ENCODE measurements at regions not wholly inside any gene's neighbourhood (a gene's known extent, or its start where the extent isn't known, plus 50 kb on each side); places are given as distances from the start of the nearest gene placed in this dataset.

DNA sequence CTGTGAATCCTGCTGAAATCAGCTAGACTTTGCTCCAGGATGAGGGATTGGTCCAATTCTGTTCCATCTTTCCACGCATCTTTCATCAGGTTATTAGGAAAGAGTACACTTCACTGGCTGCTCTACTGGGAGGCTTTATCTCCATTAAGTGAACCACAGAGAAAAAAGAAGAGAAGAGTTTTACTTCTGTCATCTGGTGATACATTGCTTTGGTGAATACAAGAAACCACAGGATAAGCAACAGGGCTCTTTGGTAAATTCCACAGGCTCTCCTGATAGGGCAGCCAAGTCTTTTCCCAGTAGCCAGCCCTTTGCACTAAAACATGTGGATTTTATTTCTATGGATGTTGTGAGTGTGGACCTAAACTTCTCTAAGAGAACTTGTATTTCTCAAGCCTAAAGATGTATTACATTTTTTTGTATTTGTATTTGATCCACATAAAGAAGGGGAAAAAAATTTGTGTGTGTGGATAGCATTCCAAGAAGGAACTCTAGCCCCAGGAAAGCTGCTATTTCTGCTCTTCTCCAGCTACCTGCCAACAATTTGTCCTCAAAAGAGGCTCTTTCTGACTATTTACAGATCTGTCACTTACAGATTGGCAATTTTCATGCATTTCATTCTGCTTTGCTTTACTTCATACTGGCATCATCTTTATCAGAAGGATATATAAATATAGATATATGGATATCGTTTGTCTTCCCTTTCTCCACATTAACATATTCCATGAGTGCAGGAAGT lies 1117.6 kb upstream of the TMEM132C start:
- TF ChIP-seq, protein P1, sequence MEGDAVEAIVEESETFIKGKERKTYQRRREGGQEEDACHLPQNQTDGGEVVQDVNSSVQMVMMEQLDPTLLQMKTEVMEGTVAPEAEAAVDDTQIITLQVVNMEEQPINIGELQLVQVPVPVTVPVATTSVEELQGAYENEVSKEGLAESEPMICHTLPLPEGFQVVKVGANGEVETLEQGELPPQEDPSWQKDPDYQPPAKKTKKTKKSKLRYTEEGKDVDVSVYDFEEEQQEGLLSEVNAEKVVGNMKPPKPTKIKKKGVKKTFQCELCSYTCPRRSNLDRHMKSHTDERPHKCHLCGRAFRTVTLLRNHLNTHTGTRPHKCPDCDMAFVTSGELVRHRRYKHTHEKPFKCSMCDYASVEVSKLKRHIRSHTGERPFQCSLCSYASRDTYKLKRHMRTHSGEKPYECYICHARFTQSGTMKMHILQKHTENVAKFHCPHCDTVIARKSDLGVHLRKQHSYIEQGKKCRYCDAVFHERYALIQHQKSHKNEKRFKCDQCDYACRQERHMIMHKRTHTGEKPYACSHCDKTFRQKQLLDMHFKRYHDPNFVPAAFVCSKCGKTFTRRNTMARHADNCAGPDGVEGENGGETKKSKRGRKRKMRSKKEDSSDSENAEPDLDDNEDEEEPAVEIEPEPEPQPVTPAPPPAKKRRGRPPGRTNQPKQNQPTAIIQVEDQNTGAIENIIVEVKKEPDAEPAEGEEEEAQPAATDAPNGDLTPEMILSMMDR (IDR thresholded peaks at IDR 0.05), result no peak
- TF ChIP-seq POLR2A (IDR thresholded peaks at IDR 0.05), result no peak
